ENCODE measurements at regions not wholly inside any gene's neighbourhood (a gene's known extent, or its start where the extent isn't known, plus 50 kb on each side); places are given as distances from the start of the nearest gene placed in this dataset.
"Not testable (repeated sequence)": the region's sequence is repeated elsewhere in the genome, so short reads cannot be mapped to it uniquely, and the experiment has no call there.

- DNase-seq (ENCODE audit: low read depth): no peak
Measured at GRCh38 chr1:56266359-56266758, 313.0 kb downstream of the PLPP3 start.

- no peak for DNase-seq (ENCODE audit: low read depth)
Measured at GRCh38 chr1:56265216-56265615, 314.1 kb downstream of the PLPP3 start.

GRCh38 chr1:56263908-56264307, 315.5 kb downstream of the PLPP3 start:
- DNase-seq (ENCODE audit: low read depth): no peak

- DNase-seq (ENCODE audit: low read depth): no peak
Measured at GRCh38 chr1:56258371-56258770, 321.0 kb downstream of the PLPP3 start.

GRCh38 chr1:56257726-56258125, 321.6 kb downstream of the PLPP3 start:
- DNase-seq (ENCODE audit: low read depth): no peak

GRCh38 chr1:56256153-56257000, 323.0 kb downstream of the PLPP3 start:
- DNase-seq (ENCODE audit: low read depth): no peak

- no peak for DNase-seq (ENCODE audit: low read depth)
Measured at GRCh38 chr1:56255516-56256152, 323.7 kb downstream of the PLPP3 start.

- no peak for DNase-seq (ENCODE audit: low read depth)
Measured at GRCh38 chr1:56254130-56254529, 325.2 kb downstream of the PLPP3 start.

- no peak for DNase-seq (ENCODE audit: low read depth)
Measured at GRCh38 chr1:56250809-56251208, 328.6 kb downstream of the PLPP3 start.

GRCh38 chr1:56249234-56249633, 330.1 kb downstream of the PLPP3 start:
- DNase-seq (ENCODE audit: low read depth): no peak

- no peak for DNase-seq (ENCODE audit: low read depth)
Measured at GRCh38 chr1:56248138-56248537, 331.2 kb downstream of the PLPP3 start.

- DNase-seq (ENCODE audit: low read depth): not testable (repeated sequence)
Measured at GRCh38 chr1:56246726-56247125, 332.6 kb downstream of the PLPP3 start.

- no peak for DNase-seq (ENCODE audit: low read depth)
Measured at GRCh38 chr1:56240400-56240799, 339.0 kb downstream of the PLPP3 start.

GRCh38 chr1:56237491-56238064, 341.8 kb downstream of the PLPP3 start:
- DNase-seq (ENCODE audit: low read depth): no peak

GRCh38 chr1:56236688-56237087, 342.7 kb downstream of the PLPP3 start:
- DNase-seq (ENCODE audit: low read depth): no peak

GRCh38 chr1:56235909-56236510, 343.4 kb downstream of the PLPP3 start:
- DNase-seq (ENCODE audit: low read depth): no peak

- DNase-seq (ENCODE audit: low read depth): no peak
Measured at GRCh38 chr1:56229186-56229585, 350.2 kb downstream of the PLPP3 start.

- no peak for DNase-seq (ENCODE audit: low read depth)
Measured at GRCh38 chr1:56227886-56228285, 351.5 kb downstream of the PLPP3 start.

- no peak for DNase-seq (ENCODE audit: low read depth)
Measured at GRCh38 chr1:56227401-56227800, 352.0 kb downstream of the PLPP3 start.

- DNase-seq (ENCODE audit: low read depth): no peak
Measured at GRCh38 chr1:56225964-56226815, 353.2 kb downstream of the PLPP3 start.

- no peak for DNase-seq (ENCODE audit: low read depth)
Measured at GRCh38 chr1:56223968-56224367, 355.4 kb downstream of the PLPP3 start.
